PFSK-1 (cell line): ENCODE measurements at regions not wholly inside any gene's neighbourhood (a gene's known extent, or its start where the extent isn't known, plus 50 kb on each side); places are given as distances from the start of the nearest gene placed in this dataset.

Experiments
- POLR2AphosphoS5 ChIP-seq: IDR thresholded peaks from 2 replicates; pipeline ENCODE4 v1.6.1; 2012; ENCODE audit warnings: low read depth, mild to moderate bottlenecking, control low read depth, low read length, moderate library complexity
- REST ChIP-seq, 2 experiments: IDR thresholded peaks; 2 replicates each; pipeline versions ENCODE4 v1.6.1 to v1.8.0; 2011 to 2012; ENCODE audit warnings: low read depth in 2 of 2, low read length in 2 of 2, control low read depth in 1 of 2, inconsistent platforms in 1 of 2, mild to moderate bottlenecking in 1 of 2, moderate library complexity in 1 of 2; ENCODE audit not compliant: insufficient read depth in 1 of 2
- SIN3A ChIP-seq: IDR thresholded peaks from 2 replicates; pipeline ENCODE4 v1.6.1; 2012; ENCODE audit warnings: mild to moderate bottlenecking, low read length, moderate library complexity, borderline replicate concordance; ENCODE audit not compliant: insufficient read depth

DNA sequence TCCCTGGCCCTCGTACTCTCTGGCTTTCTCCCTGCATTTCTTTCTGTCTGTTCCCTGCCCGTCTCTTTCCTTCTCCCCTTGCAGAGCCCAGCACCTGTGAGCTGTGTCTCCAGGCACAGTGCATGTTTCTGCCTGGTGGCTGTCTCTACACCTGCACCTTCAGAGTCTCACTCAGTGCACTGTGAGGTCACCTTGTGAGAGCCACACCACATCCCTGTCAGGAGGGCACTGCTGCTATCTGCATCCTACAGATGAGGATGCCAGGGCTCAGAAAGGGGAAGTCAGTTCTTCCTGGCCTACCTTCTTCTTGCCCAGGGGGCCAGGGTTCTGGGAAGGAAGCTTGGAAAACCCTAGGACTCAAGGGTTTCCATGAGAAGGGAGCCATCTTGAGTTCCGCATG, 69.7 kb upstream of the NEURL1B start:
- no peak for TF ChIP-seq SIN3A
- TF ChIP-seq REST (IDR thresholded peaks at IDR 0.05; ENCODE audit: insufficient read depth in 1 of 2, low read depth in 2 of 2, low read length in 2 of 2), result no peak
- no peak for TF ChIP-seq POLR2AphosphoS5
